SK-N-SH (cell line): ENCODE measurements at regions not wholly inside any gene's neighbourhood (a gene's known extent, or its start where the extent isn't known, plus 50 kb on each side); places are given as distances from the start of the nearest gene placed in this dataset.

ENCODE experiments used
- CTCF ChIA-PET: fragments of 300-600, 350-600 bp; formaldehyde crosslinking; extraction: SDS; loops from one replicate; lab custom pipeline; 2021; lab: Yijun Ruan, JAX
- POLR2A ChIA-PET: fragments of 350-600 bp; sonication (Branson Sonifier 250); formaldehyde crosslinking; extraction: SDS; loops from one replicate; lab custom pipeline; 2020; ENCODE audit warnings: antibody characterized with exemption, inconsistent platforms; lab: Yijun Ruan, JAX
- DNase-seq: peaks from one replicate; pipeline ENCODE4 v3.0.0; 2012
- H2AFZ ChIP-seq: fragments of 200-600 bp; sonication (generic); 2 replicates; pipeline ENCODE4 v1.8.1; 2016; ENCODE audit warnings: antibody characterized with exemption, mild to moderate bottlenecking, low read depth
- H3F3A ChIP-seq: fragments of 200-600 bp; sonication (generic); replicated peaks from 2 replicates; pipeline ENCODE3; 2016; ENCODE audit warnings: antibody characterized with exemption, mild to moderate bottlenecking; ENCODE audit not compliant: insufficient read depth
- H3K27ac ChIP-seq, 2 experiments: fragments of 200-500 bp in 1 of 2; fragments of 200-600 bp in 1 of 2; sonication (Bioruptor generic) in 1 of 2; sonication (generic), shearing (Covaris generic) in 1 of 2; 2 replicates each; pipeline versions ENCODE4 v1.5.1 to v1.6.1; 2014 to 2016; ENCODE audit warnings: low read depth in 2 of 2, inconsistent platforms in 1 of 2, low read length in 1 of 2, mild to moderate bottlenecking in 1 of 2, mixed read lengths in 1 of 2
- H3K27me3 ChIP-seq: fragments of 200-600 bp; sonication (generic), shearing (Covaris generic); 2 replicates; pipeline ENCODE4 v1.6.1; 2016; ENCODE audit warnings: mixed run types; ENCODE audit not compliant: insufficient read depth
- H3K36me3 ChIP-seq, 2 experiments: fragments of 200-500 bp in 1 of 2; fragments of 200-600 bp in 1 of 2; sonication (Bioruptor generic) in 1 of 2; sonication (generic) in 1 of 2; replicated peaks in 1 of 2; 2 replicates each; pipeline versions ENCODE3 to v1.5.1; 2014 to 2016; ENCODE audit warnings: low read length in 1 of 2, mild to moderate bottlenecking in 1 of 2; ENCODE audit not compliant: insufficient read depth in 2 of 2, control insufficient read depth in 1 of 2
- H3K4me1 ChIP-seq, 2 experiments: fragments of 200-500 bp in 1 of 2; fragments of 200-600 bp in 1 of 2; sonication (Bioruptor generic) in 1 of 2; sonication (generic), shearing (Covaris generic) in 1 of 2; 2 replicates each; pipeline versions ENCODE4 v1.5.1 to v1.6.1; 2014 to 2016; ENCODE audit warnings: low read depth in 1 of 2, low read length in 1 of 2, mixed run types in 1 of 2; ENCODE audit not compliant: insufficient read depth in 2 of 2, control insufficient read depth in 1 of 2
- H3K4me2 ChIP-seq: fragments of 200-600 bp; sonication (generic), shearing (Covaris generic); 2 replicates; pipeline ENCODE4 v1.6.1; 2017; ENCODE audit warnings: mixed run types
- H3K4me3 ChIP-seq, 2 experiments: fragments of 200-500 bp in 1 of 2; fragments of 200-600 bp in 1 of 2; sonication (Bioruptor generic) in 1 of 2; sonication (generic), shearing (Covaris generic) in 1 of 2; 2 replicates each; pipeline versions ENCODE4 v1.5.1 to v1.8.1; 2014 to 2016; ENCODE audit warnings: low read depth in 2 of 2, inconsistent platforms in 1 of 2, low read length in 1 of 2, mild to moderate bottlenecking in 1 of 2, mixed read lengths in 1 of 2, moderate library complexity in 1 of 2
- H3K79me2 ChIP-seq: fragments of 200-600 bp; sonication (generic); 2 replicates; pipeline ENCODE4 v1.8.1; 2017; ENCODE audit warnings: mild to moderate bottlenecking; ENCODE audit not compliant: insufficient read depth
- H3K9ac ChIP-seq: fragments of 200-600 bp; sonication (generic); 2 replicates; pipeline ENCODE4 v1.6.1; 2017; ENCODE audit warnings: mixed run types
- H3K9me2 ChIP-seq: fragments of 200-600 bp; sonication (generic); 2 replicates; pipeline ENCODE4 v1.6.1; 2017; ENCODE audit warnings: mixed run types
- H3K9me3 ChIP-seq: fragments of 200-600 bp; sonication (generic); 2 replicates; pipeline ENCODE4 v1.6.1; 2017; ENCODE audit warnings: mixed run types, mild to moderate bottlenecking, moderate library complexity
- H4K20me1 ChIP-seq: fragments of 200-600 bp; sonication (generic); 2 replicates; pipeline ENCODE4 v1.6.1; 2017; ENCODE audit warnings: mild to moderate bottlenecking, mixed run types; ENCODE audit not compliant: insufficient read depth
- CHD2 ChIP-seq: fragments of 150-350 bp; IDR thresholded peaks from 2 replicates; pipeline ENCODE4 v1.6.1; 2018; ENCODE audit warnings: low read length; ENCODE audit not compliant: partially characterized antibody
- EZH2phosphoT487 ChIP-seq: fragments of 200-600 bp; sonication (generic); IDR thresholded peaks from 2 replicates; pipeline ENCODE4 v1.6.1; 2017; ENCODE audit warnings: low read depth, mixed run types, mild to moderate bottlenecking, antibody characterized with exemption, moderate library complexity, borderline replicate concordance
- FOSL2 ChIP-seq: IDR thresholded peaks from 2 replicates; pipeline ENCODE4 v1.4.0; 2012; ENCODE audit warnings: low read depth, mild to moderate bottlenecking, moderate library complexity, borderline replicate concordance
- GATA2 ChIP-seq: sonication (generic); formaldehyde crosslinking; IDR thresholded peaks from 2 replicates; pipeline ENCODE4 v1.5.0; 2020; ENCODE audit warnings: mild to moderate bottlenecking, missing genetic modification reagents
- JUND ChIP-seq: IDR thresholded peaks from 2 replicates; pipeline ENCODE4 v1.4.0; 2012
- NFIC ChIP-seq: IDR thresholded peaks from 2 replicates; pipeline ENCODE4 v1.4.0; 2012; ENCODE audit warnings: borderline replicate concordance
- POLR2AphosphoS5 ChIP-seq: IDR thresholded peaks from 2 replicates; pipeline ENCODE4 v1.6.1; 2012; ENCODE audit warnings: low read depth, low read length
- RCOR1 ChIP-seq: fragments of 150-350 bp; IDR thresholded peaks from 2 replicates; pipeline ENCODE4 v1.6.1; 2017; ENCODE audit warnings: antibody characterized with exemption, low read length
- REST ChIP-seq: IDR thresholded peaks from 2 replicates; pipeline ENCODE4 v1.6.1; 2012; ENCODE audit warnings: mild to moderate bottlenecking, low read depth, low read length, moderate library complexity
- SIN3A ChIP-seq: IDR thresholded peaks from 2 replicates; pipeline ENCODE4 v1.6.1; 2012; ENCODE audit warnings: low read depth, mild to moderate bottlenecking, low read length, moderate library complexity, borderline replicate concordance
- TAF1 ChIP-seq: IDR thresholded peaks from 2 replicates; pipeline ENCODE4 v1.6.1; 2012; ENCODE audit warnings: low read depth, mild to moderate bottlenecking, low read length, moderate library complexity, borderline replicate concordance
- TCF12 ChIP-seq: IDR thresholded peaks from 2 replicates; pipeline ENCODE4 v1.4.0; 2012
- WGBS: methylation state at CpG from one replicate; pipeline ENCODE4 v1.1.6; 2017; ENCODE audit warnings: low lambda C conversion rate; 5-methylcytosine and 5-hydroxymethylcytosine counted together
- TF ChIP-seq, protein P1 (sequence below): fragments of 150-350 bp; IDR thresholded peaks from 2 replicates; pipeline ENCODE4 v1.6.1; 2017; ENCODE audit warnings: antibody characterized with exemption, low read length, low read depth, borderline replicate concordance
- TF ChIP-seq, protein P2 (sequence below): IDR thresholded peaks from 2 replicates; pipeline ENCODE4; 2012

- TF ChIP-seq REST (no peak), RCOR1 (peak; percentile 74), SIN3A (no peak), NFIC (no peak), TCF12 (peak; percentile 27; the same call in 1 of the 2 replicates), GATA2 (CRISPR knock-in tag) (peak; percentile 68), FOSL2 (no peak), JUND (no peak), EZH2phosphoT487 (no peak), CHD2 (no peak)
- TF ChIP-seq, protein P1, sequence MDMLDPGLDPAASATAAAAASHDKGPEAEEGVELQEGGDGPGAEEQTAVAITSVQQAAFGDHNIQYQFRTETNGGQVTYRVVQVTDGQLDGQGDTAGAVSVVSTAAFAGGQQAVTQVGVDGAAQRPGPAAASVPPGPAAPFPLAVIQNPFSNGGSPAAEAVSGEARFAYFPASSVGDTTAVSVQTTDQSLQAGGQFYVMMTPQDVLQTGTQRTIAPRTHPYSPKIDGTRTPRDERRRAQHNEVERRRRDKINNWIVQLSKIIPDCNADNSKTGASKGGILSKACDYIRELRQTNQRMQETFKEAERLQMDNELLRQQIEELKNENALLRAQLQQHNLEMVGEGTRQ, result no peak
- TF ChIP-seq, all 33 proteins: peak for 4
Measured at GRCh38 chr6:144697369-144697760, 412.2 kb downstream of the UTRN start (continued).

DNA sequence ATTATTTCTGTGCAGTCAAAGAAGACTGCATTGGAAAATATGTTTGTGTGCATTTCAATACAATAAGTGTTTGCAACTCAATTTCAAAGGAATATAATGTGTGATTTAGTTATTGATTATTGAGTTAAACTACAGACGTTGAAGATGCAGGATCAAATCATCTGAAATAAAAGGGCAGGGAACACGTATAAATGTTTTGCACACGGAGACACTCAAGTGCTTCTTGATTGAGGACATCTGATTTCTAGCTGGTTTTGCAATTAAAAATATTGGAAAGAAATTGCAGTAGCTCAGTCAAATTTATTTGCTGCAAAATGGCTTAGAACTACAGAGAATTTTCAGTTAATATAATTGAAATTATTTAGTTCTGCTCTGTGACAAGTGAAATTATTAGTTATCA, 412.7 kb downstream of the UTRN start:
- Histone ChIP-seq H3K36me3 (no peaks in the 10 kb centered on the region), H3K27ac (peak overlapping the region in 1 of 2 experiments; percentile 62; a peak in 1 of 4 replicates), H3K9me3 (no peaks in the 10 kb centered on the region), H3F3A (no peaks in the 10 kb centered on the region), H3K4me2 (no peak overlapping the region), H3K4me1 (peaks cover 0 to 12% of the 10 kb centered on the region in 2 experiments; a peak in 1 of 4 replicates), H2AFZ (no peak overlapping the region), H3K9ac (no peak overlapping the region), H3K9me2 (no peaks in the 10 kb centered on the region), H4K20me1 (no peaks in the 10 kb centered on the region), H3K27me3 (no peaks in the 10 kb centered on the region), H3K4me3 (no peak overlapping the region), H3K79me2 (no peaks in the 10 kb centered on the region)
- TF ChIP-seq, protein P2, sequence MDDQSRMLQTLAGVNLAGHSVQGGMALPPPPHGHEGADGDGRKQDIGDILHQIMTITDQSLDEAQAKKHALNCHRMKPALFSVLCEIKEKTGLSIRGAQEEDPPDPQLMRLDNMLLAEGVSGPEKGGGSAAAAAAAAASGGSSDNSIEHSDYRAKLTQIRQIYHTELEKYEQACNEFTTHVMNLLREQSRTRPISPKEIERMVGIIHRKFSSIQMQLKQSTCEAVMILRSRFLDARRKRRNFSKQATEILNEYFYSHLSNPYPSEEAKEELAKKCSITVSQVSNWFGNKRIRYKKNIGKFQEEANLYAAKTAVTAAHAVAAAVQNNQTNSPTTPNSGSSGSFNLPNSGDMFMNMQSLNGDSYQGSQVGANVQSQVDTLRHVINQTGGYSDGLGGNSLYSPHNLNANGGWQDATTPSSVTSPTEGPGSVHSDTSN, result no peak
- TF ChIP-seq POLR2AphosphoS5 (no peak), JUND (no peak), TAF1 (no peak)
- WGBS, result 65% methylated on average over 3 of the region's 3 CpGs
- POLR2A ChIA-PET, result no interaction called here
- DNase-seq, result no peak
- CTCF ChIA-PET, result no interaction called here
